ENCODE measurements at regions not wholly inside any gene's neighbourhood (a gene's known extent, or its start where the extent isn't known, plus 50 kb on each side); places are given as distances from the start of the nearest gene placed in this dataset.

- DNase-seq (ENCODE audit: low read depth in 1 of 2, low spot score in 1 of 2) = no peak
Measured at GRCh38 chr5:15214010-15214409, 286.0 kb upstream of the FBXL7 start.

DNA sequence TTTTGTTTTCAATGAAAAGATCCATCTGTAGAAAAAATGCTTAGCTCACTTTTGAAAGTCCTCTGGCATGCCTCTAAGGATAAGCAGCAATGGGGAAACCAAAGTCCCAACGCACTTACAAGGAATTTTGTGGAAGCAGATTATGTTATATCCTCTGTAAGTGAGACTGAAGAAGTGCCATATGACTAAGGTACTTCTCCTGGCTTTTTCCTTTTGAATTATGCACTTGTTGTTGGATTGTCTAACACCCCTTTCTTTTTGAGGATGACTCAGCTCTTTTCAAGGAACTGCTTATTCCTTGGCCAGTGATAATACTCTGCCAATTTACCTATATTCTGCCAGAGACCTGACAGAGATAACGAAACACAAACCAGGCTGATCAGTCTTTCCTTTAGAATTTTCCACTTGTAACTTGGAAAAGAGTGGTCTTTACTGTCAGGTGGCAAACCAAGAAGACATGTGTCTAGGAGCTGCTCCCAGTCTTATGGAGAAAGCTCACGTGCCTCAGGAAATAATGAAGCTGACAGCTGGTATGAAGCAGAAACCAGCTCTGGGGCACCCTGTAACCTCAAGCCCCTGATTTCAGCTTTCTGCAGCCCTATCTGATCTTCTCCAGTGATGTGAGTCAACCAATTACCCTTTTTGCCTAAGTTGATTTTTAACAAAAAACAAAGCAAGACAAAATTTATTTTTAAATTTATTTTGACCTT lies 290.8 kb upstream of the FBXL7 start:
- no peak for DNase-seq (ENCODE audit: low read depth in 1 of 2, low spot score in 1 of 2)

DNA sequence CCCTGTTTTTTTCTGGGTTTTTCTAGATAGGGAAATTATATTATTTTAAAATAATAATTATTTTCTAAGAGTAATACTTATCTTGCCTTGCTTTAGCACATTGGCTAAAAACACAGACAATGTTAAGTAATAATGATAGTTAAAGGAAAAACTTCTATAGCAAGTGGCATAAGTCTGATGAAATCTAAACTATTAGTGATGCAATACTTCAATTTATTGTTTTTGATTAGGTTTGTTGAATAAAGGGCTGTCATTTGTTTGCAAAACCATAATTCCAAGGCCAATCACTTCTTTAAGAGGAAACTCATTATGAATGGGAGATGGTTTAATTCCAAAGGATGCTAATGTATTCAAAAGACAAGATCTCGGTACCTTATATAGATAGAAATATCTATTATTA lies 293.8 kb upstream of the FBXL7 start:
- no peak for DNase-seq (ENCODE audit: low read depth in 1 of 2, low spot score in 1 of 2)

GRCh38 chr5:15203376-15203775 lies 296.6 kb upstream of the FBXL7 start:
- DNase-seq (ENCODE audit: low read depth in 1 of 2, low spot score in 1 of 2) = no peak

- no peak for DNase-seq (ENCODE audit: low read depth in 1 of 2, low spot score in 1 of 2)
Measured at GRCh38 chr5:15191012-15191411, 309.0 kb upstream of the FBXL7 start.

DNA sequence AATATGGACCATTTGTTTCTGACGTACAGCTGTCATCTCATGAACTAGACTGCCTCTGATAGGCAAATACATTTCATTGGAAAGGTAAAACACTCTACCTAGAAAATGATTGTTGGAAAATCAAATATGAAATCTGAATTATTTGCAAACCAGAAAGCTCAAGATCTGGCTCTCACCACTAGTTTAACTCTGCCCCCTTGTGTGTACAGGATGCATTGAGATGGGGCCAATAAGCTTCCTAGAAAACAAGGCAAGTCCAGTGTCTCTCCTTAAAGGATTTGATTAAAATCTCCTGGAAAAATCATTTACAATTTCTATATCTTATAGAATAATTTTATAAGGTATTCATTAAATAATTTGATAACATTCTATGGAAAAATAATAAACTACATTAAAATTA lies 311.9 kb upstream of the ANKH start:
- DNase-seq (ENCODE audit: low read depth in 1 of 2, low spot score in 1 of 2) = no peak

DNA sequence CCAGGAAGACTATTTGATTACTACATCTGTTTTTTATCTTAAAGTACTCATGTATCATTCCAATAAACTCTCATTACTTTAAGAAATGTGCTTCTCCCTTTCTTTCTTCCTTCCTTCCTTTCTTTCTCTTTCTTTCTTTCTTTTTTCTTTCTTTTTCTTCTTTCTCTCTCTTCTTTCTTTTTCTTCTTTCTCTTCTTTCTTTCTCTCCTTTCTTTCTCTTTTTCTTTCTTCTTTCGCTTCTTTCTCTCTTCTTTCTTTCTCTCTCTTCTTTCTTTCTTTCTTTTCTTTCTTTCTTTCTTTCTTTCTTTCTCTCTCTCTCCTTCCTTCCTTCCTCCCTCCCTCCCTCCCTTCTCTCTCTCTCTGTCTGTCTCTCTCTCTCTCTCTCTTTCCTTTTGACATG lies 298.6 kb upstream of the ANKH start:
- DNase-seq (ENCODE audit: low read depth in 1 of 2, low spot score in 1 of 2) = no peak

DNA sequence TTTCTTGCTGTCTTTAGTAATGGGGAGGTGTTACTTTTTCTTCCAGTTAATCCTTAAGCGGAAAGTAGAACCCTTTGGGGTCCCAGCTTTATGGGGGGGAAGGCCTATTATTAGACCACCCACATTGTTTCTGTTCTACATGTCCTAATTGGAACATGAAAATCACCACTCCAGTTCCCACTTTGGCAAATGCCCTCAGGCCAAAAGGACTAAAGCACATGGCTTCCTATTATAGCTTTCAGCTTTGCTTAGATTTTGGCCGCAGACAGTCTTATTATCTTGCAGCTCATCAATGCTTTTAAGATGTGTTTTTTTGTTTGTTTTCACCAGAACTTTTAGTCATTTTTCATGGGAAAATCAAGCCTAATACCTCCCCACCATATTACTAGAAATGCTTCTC lies 296.8 kb upstream of the ANKH start:
- DNase-seq (ENCODE audit: low read depth in 1 of 2, low spot score in 1 of 2) = no peak

- no peak for DNase-seq (ENCODE audit: low read depth in 1 of 2, low spot score in 1 of 2)
Measured at GRCh38 chr5:15160091-15160490, 288.5 kb upstream of the ANKH start.

DNA sequence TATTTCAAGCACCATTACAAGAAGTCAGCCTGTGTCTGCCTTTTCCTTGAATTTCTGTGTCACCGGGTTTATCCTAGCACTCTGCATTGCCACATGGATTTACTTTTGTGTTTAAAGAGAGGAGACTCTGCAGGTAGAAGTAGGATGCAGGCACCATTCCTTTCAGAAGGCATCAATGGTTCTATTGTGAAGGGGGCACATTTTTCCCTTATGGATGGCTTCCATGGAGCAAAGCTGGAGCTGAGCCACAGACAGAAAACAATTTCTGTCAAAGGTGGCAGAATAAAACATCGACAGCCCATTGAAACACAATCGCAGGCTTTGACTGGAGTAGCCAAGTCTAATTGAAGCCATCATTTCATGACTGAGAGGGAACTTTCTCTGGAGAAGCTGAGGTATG lies 288.0 kb upstream of the ANKH start:
- DNase-seq (ENCODE audit: low read depth in 1 of 2, low spot score in 1 of 2) = no peak

GRCh38 chr5:15142458-15142857 lies 270.9 kb upstream of the ANKH start:
- DNase-seq (ENCODE audit: low read depth in 1 of 2, low spot score in 1 of 2) = no peak

DNA sequence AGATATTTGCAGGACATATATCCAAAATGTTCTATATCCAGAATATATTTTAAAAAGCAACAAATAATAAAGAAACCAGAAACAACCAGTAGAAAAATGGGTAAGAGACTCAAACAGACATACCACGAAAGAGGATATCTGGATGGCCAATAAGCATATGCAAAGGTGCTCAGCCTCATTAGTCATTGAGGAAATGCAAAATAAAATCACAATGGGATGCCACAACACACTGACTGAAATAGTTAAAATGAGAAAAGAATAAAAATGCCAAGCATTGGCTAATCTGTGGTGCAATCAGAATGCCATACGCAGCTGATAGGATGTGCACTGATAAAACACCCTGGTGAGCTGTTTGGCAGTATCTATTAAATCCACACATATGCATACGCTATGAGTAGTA lies 265.8 kb upstream of the ANKH start:
- DNase-seq (ENCODE audit: low read depth in 1 of 2, low spot score in 1 of 2) = no peak

DNA sequence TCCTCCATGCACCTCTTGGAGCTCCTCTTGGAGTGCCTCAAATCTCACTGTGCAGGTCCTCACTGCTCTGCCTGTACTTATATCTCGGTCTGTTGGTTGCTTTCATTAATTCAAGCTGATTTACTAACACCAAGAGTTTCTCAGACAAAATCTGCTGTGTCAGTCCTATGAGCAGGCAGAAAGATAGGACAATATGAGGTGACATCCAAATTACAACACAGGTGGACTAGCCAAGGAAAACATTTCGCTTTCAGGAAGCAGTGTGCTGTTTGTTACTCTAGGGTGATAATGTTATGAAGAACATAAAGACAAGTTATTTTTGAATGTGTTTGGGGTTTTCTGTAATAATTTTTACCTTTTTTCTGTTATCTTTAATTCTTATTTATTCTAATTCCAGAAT lies 264.1 kb upstream of the ANKH start:
- DNase-seq (ENCODE audit: low read depth in 1 of 2, low spot score in 1 of 2) = no peak

DNA sequence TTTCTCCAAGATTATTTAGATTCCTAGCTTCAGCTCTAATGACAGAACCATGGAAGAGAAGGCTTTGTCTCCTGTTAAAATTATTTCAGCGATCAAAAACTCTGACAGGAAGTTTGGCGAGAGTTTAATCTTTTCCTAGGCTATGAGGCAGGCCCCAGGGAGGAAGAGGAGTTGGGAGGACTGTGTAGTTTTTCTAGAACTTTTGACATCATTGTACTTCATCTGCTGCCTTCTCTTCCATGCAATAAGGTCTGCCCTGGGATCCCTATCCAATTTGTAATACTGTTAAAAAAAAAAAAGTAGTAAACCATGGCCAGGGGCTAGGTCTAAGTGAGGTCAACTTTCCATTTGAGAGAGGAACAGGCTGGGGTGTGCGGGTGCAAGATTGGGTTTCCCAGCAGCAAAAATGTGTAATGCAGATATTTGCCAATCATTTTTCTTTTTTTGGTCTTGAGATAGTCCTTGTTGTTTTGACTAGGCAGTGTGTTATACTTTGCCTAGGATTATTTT lies 261.9 kb upstream of the ANKH start:
- DNase-seq (ENCODE audit: low read depth in 1 of 2, low spot score in 1 of 2) = no peak

DNA sequence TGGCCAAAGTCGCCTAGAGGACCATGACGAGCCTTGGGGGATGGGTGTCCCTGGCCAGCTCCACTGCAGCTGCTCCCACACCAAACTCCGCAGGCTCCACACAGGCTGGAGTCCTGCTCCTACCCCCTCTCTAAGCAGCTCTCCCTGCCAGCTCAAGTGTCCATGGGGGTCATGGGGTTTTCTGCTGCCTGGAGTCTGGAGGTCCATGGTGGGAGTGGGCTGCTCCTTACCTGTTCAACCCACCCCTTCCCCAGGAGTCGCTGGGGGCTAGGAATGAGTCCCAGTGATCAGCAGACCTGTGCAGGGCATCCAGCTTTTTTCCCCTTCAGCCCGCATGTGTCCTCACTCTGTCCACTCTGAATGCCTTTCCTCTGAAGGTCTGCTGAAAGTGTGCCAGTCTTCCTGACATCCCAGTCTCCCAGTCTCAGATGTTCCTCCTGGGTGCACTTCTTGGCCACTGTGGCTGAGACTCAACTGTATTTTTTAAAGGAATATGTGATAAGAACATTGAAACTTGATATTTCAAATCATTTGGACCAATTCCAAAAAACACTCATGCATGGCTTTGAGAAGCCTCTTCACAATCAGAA lies 261.3 kb upstream of the ANKH start:
- no peak for DNase-seq (ENCODE audit: low read depth in 1 of 2, low spot score in 1 of 2)

DNA sequence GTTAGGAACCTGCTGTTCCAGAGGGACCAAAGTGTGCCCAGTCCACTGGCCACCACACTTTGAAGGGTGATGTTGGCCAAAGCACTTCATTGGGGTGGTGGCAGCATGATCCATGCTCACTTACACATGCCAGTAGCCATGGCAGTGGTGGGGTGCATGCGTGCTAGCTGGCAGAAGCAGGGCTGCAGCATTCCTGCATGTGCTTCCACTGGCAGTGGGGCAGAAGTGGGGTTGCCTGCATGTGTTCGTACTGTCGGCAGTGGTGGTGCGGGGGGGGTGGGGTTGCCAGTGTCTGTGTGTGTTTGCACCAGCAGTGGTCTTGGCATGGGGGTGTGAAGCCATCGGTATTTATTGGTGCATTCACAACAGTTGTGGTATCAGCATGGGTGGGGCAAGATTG lies 260.3 kb upstream of the ANKH start:
- DNase-seq (ENCODE audit: low read depth in 1 of 2, low spot score in 1 of 2) = no peak

GRCh38 chr5:15124871-15125568 lies 253.4 kb upstream of the ANKH start:
- no peak for DNase-seq (ENCODE audit: low read depth in 1 of 2, low spot score in 1 of 2)

DNA sequence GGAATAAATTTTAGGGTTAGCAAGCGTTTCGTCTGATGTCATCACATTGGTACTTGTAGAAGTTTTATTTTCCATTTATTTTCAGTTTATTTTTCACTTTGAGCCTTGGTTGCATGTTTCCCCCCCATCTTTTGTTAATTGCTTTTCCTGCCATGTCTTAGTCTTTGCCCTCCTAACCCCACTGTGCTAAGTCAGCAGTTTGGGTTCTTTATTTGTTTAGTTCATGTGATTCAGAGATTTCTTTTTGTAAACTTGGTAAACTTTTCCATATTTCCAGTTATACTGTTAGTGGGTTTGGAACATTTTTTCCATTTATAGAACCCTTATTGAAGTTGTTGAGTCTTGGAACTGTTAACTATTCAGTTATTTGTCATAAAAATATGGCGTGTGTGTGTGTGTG lies 252.9 kb upstream of the ANKH start:
- DNase-seq (ENCODE audit: low read depth in 1 of 2, low spot score in 1 of 2) = no peak

GRCh38 chr5:15117688-15118087 lies 246.1 kb upstream of the ANKH start:
- DNase-seq (ENCODE audit: low read depth in 1 of 2, low spot score in 1 of 2) = no peak

GRCh38 chr5:15116996-15117395 lies 245.4 kb upstream of the ANKH start:
- DNase-seq (ENCODE audit: low read depth in 1 of 2, low spot score in 1 of 2) = no peak

GRCh38 chr5:15106530-15107283 lies 235.1 kb upstream of the ANKH start:
- no peak for DNase-seq (ENCODE audit: low read depth in 1 of 2, low spot score in 1 of 2)

All from activated T-helper 1 cell treated with anti-CD3 and anti-CD28 coated beads, Interleukin-2, amount 50 U/mL, for 16 hours (primary cell).